ENCODE measurements at regions not wholly inside any gene's neighbourhood (a gene's known extent, or its start where the extent isn't known, plus 50 kb on each side); places are given as distances from the start of the nearest gene placed in this dataset.

GRCh38 chr14:95466506-95466905, 49.9 kb downstream of the SYNE3 start:
- DNase-seq = no peak

GRCh38 chr14:95465936-95466335, 50.5 kb downstream of the SYNE3 start:
- DNase-seq = no peak

- no peak for DNase-seq
Observed at GRCh38 chr14:95465358-95465757, 51.1 kb downstream of the SYNE3 start.

- no peak for DNase-seq
Observed at GRCh38 chr14:95464514-95464913, 51.9 kb downstream of the SYNE3 start.

- no peak for DNase-seq
Observed at GRCh38 chr14:95464103-95464502, 52.3 kb downstream of the SYNE3 start.

GRCh38 chr14:95463171-95463901, 53.1 kb downstream of the SYNE3 start:
- DNase-seq = no peak

- DNase-seq = no peak
Observed at GRCh38 chr14:95462491-95462890, 54.0 kb downstream of the SYNE3 start.

GRCh38 chr14:95460647-95461478, 55.6 kb downstream of the SYNE3 start:
- peak; percentile 84 for DNase-seq

- DNase-seq = no peak
Observed at GRCh38 chr14:95458906-95459305, 57.5 kb downstream of the SYNE3 start.

GRCh38 chr14:95458459-95458858, 58.0 kb downstream of the SYNE3 start:
- no peak for DNase-seq

GRCh38 chr14:95456281-95456680, 60.2 kb downstream of the SYNE3 start:
- DNase-seq = no peak

GRCh38 chr14:95455246-95455645, 61.2 kb downstream of the SYNE3 start:
- DNase-seq = no peak

- no peak for DNase-seq
Observed at GRCh38 chr14:95453713-95453980, 62.8 kb downstream of the SYNE3 start.

- no peak for DNase-seq
Observed at GRCh38 chr14:95452893-95453712, 63.3 kb downstream of the SYNE3 start.

- DNase-seq = no peak
Observed at GRCh38 chr14:95452176-95452892, 64.1 kb downstream of the SYNE3 start.

GRCh38 chr14:95449131-95449530, 67.3 kb downstream of the SYNE3 start:
- DNase-seq = no peak

- DNase-seq = no peak
Observed at GRCh38 chr14:95446470-95446869, 70.0 kb downstream of the SYNE3 start.

- no peak for DNase-seq
Observed at GRCh38 chr14:95445676-95446075, 70.8 kb downstream of the SYNE3 start.

GRCh38 chr14:95445161-95445560, 71.3 kb downstream of the SYNE3 start:
- DNase-seq = no peak

GRCh38 chr14:95444132-95445129, 72.0 kb downstream of the SYNE3 start:
- no peak for DNase-seq

- DNase-seq = peak; percentile 78
Observed at GRCh38 chr14:95442633-95443021, 73.8 kb downstream of the SYNE3 start.
